WERI-Rb-1 (cell line): ENCODE measurements at regions not wholly inside any gene's neighbourhood (a gene's known extent, or its start where the extent isn't known, plus 50 kb on each side); places are given as distances from the start of the nearest gene placed in this dataset.

Experiments used
- DNase-seq: peaks from one replicate; pipeline ENCODE4 v3.0.0-alpha.2; 2020
- H3K27ac ChIP-seq: fragments of 250-450 bp; sonication (Bioruptor Pico); 2 replicates; pipeline ENCODE4 v1.5.1; 2020; ENCODE audit warnings: mild to moderate bottlenecking, moderate library complexity
- H3K27me3 ChIP-seq: fragments of 250-450 bp; sonication (Bioruptor Pico); 2 replicates; pipeline ENCODE4 v1.5.1; 2021; ENCODE audit warnings: mild to moderate bottlenecking, low read depth, moderate library complexity; ENCODE audit not compliant: insufficient read depth, severe bottlenecking
- H3K36me3 ChIP-seq: fragments of 250-450 bp; sonication (Bioruptor Pico); 2 replicates; pipeline ENCODE4 v1.5.1; 2020; ENCODE audit warnings: mild to moderate bottlenecking, moderate library complexity
- H3K4me3 ChIP-seq: 2 replicates; pipeline ENCODE4 v1.5.1; 2011; ENCODE audit warnings: low read depth, mild to moderate bottlenecking, control low read depth, low read length
- H3K9me3 ChIP-seq: fragments of 250-450 bp; sonication (Bioruptor Pico); 2 replicates; pipeline ENCODE4 v1.5.1; 2021; ENCODE audit warnings: mild to moderate bottlenecking, moderate library complexity; ENCODE audit not compliant: severe bottlenecking
- CTCF ChIP-seq: IDR thresholded peaks from 2 replicates; pipeline ENCODE4 v1.5.1; 2011; ENCODE audit warnings: low read depth, mild to moderate bottlenecking, control low read depth, inconsistent platforms, low read length

- Histone ChIP-seq H3K36me3 (no peaks in the 10 kb centered on the region), H3K9me3 (no peaks in the 10 kb centered on the region), H3K4me3 (no peak overlapping the region), H3K27me3 (peaks cover 78% of the 10 kb centered on the region), H3K27ac (no peak overlapping the region)
- no peak for TF ChIP-seq CTCF
- DNase-seq, result no peak
Measured at GRCh38 chr3:117130222-117130621, 420.6 kb downstream of the TUSC7 start.

- H3K36me3 ChIP-seq, result no peaks in the 10 kb centered on the region
- no peak overlapping the region for H3K4me3 ChIP-seq
- no peak for DNase-seq
- no peaks in the 10 kb centered on the region for H3K9me3 ChIP-seq
- no peak for TF ChIP-seq CTCF
- H3K27ac ChIP-seq, result no peak overlapping the region
- H3K27me3 ChIP-seq, result peaks cover 75% of the 10 kb centered on the region
Measured at GRCh38 chr3:117131259-117131658, 421.7 kb downstream of the TUSC7 start.

- no peak for TF ChIP-seq CTCF
- Histone ChIP-seq H3K27ac (no peak overlapping the region), H3K36me3 (no peaks in the 10 kb centered on the region), H3K9me3 (no peaks in the 10 kb centered on the region), H3K4me3 (no peak overlapping the region), H3K27me3 (peaks cover 69% of the 10 kb centered on the region)
- DNase-seq, result no peak
Measured at GRCh38 chr3:117133066-117133465, 423.5 kb downstream of the TUSC7 start.

GRCh38 chr3:117135207-117135606 is 425.6 kb downstream of the TUSC7 start:
- no peaks in the 10 kb centered on the region for H3K9me3 ChIP-seq
- peaks cover 52% of the 10 kb centered on the region for H3K27me3 ChIP-seq
- H3K27ac ChIP-seq, result no peak overlapping the region
- no peak for TF ChIP-seq CTCF
- no peak for DNase-seq
- no peaks in the 10 kb centered on the region for H3K36me3 ChIP-seq
- no peak overlapping the region for H3K4me3 ChIP-seq

- Histone ChIP-seq H3K27ac (no peak overlapping the region), H3K27me3 (peaks cover 49% of the 10 kb centered on the region), H3K9me3 (no peaks in the 10 kb centered on the region), H3K4me3 (no peak overlapping the region), H3K36me3 (no peaks in the 10 kb centered on the region)
- TF ChIP-seq CTCF, result no peak
- DNase-seq, result no peak
Measured at GRCh38 chr3:117136003-117136402, 426.4 kb downstream of the TUSC7 start.

- H3K27ac ChIP-seq, result no peak overlapping the region
- H3K36me3 ChIP-seq, result no peaks in the 10 kb centered on the region
- no peak for TF ChIP-seq CTCF
- no peak overlapping the region for H3K4me3 ChIP-seq
- no peak for DNase-seq
- H3K27me3 ChIP-seq, result peaks cover 41% of the 10 kb centered on the region
- no peaks in the 10 kb centered on the region for H3K9me3 ChIP-seq
Measured at GRCh38 chr3:117137065-117137464, 427.5 kb downstream of the TUSC7 start.
